WI38 (cell line): ENCODE measurements at regions not wholly inside any gene's neighbourhood (a gene's known extent, or its start where the extent isn't known, plus 50 kb on each side); places are given as distances from the start of the nearest gene placed in this dataset.

Source experiments
- H3K4me3 ChIP-seq: 2 replicates; pipeline ENCODE4 v1.5.1; 2011; ENCODE audit warnings: low read depth, mild to moderate bottlenecking, control low read depth, low read length
- CTCF ChIP-seq: IDR thresholded peaks from 2 replicates; pipeline ENCODE4 v1.5.1; 2012; ENCODE audit warnings: low read depth, mild to moderate bottlenecking, control low read depth, low read length

- no peak overlapping the region for H3K4me3 ChIP-seq
- TF ChIP-seq CTCF = no peak
Measured at GRCh38 chr1:177891809-177892208, 78.0 kb downstream of the SEC16B start.

GRCh38 chr1:177890479-177890878 lies 79.4 kb downstream of the SEC16B start:
- no peak overlapping the region for H3K4me3 ChIP-seq
- TF ChIP-seq CTCF = no peak

- no peak for TF ChIP-seq CTCF
- no peak overlapping the region for H3K4me3 ChIP-seq
Measured at GRCh38 chr1:177884479-177885021, 85.3 kb downstream of the SEC16B start.

GRCh38 chr1:177883581-177883980 lies 86.3 kb downstream of the SEC16B start:
- TF ChIP-seq CTCF = no peak
- H3K4me3 ChIP-seq = no peak overlapping the region

GRCh38 chr1:177880339-177880891 lies 89.4 kb downstream of the SEC16B start:
- no peak for TF ChIP-seq CTCF
- no peak overlapping the region for H3K4me3 ChIP-seq

DNA sequence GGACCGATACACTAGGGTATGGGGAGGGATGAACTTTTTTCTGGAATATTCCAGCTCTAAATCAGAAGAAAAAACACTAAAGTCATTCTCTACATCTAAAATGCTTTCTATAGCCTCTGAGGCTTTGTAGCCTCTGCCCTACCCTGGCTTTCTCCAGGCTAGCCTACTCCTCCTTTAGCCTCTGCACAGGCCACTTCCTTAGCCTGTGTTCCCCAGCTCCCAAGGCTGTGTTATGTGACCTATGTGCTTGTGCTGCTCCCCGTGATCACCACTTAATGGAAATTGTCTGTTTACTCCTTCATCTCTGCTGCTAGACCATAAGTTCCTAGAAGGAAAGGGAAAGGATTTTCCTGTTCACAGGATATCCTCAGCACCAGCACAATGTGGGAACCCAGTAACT lies 92.8 kb downstream of the SEC16B start:
- no peak for TF ChIP-seq CTCF
- H3K4me3 ChIP-seq = no peak overlapping the region

GRCh38 chr1:177873238-177873637 lies 96.6 kb downstream of the SEC16B start:
- TF ChIP-seq CTCF = no peak
- H3K4me3 ChIP-seq = peak overlapping the region; percentile 35
